ENCODE measurements at regions not wholly inside any gene's neighbourhood (a gene's known extent, or its start where the extent isn't known, plus 50 kb on each side); places are given as distances from the start of the nearest gene placed in this dataset.

GRCh38 chr1:66437136-66437401 lies 96.9 kb upstream of the SGIP1 start:
- no peak overlapping the region for H3K9ac ChIP-seq (ENCODE audit: low read length)
- no peak for DNase-seq
- H3K27ac ChIP-seq (ENCODE audit: low read length) = 0 out of 2 replicates have a peak overlapping the region, but pooled peaks have one; percentile 15
- H3K27me3 ChIP-seq (ENCODE audit: low read length) = no peaks in the 10 kb centered on the region
- H3K4me2 ChIP-seq (ENCODE audit: low read depth, low read length, poor library complexity, severe bottlenecking) = no peak overlapping the region
- H3K9me3 ChIP-seq (ENCODE audit: low read length) = no peaks in the 10 kb centered on the region; the same call in 1 of the 2 replicates
- H3K4me3 ChIP-seq (ENCODE audit: low read length) = no peak overlapping the region
- H3K79me2 ChIP-seq (ENCODE audit: low read length) = no peaks in the 10 kb centered on the region
- no peaks in the 10 kb centered on the region for H3K36me3 ChIP-seq (ENCODE audit: insufficient read depth, low read length)
- H3K4me1 ChIP-seq (ENCODE audit: low read length) = peaks cover 42% of the 10 kb centered on the region
- H3K9me2 ChIP-seq (replicated peaks; ENCODE audit: insufficient read depth, low read length) = no peaks in the 10 kb centered on the region
- no peaks in the 10 kb centered on the region for H4K20me1 ChIP-seq (ENCODE audit: insufficient read depth, low read depth, low read length)
- H2AFZ ChIP-seq (ENCODE audit: low read length) = peak overlapping the region; percentile 78; the same call in 1 of the 2 replicates

GRCh38 chr1:66438062-66438461 lies 95.9 kb upstream of the SGIP1 start:
- Histone ChIP-seq H3K79me2 (ENCODE audit: low read length) (no peaks in the 10 kb centered on the region), H4K20me1 (ENCODE audit: insufficient read depth, low read depth, low read length) (no peaks in the 10 kb centered on the region), H3K4me2 (ENCODE audit: low read depth, low read length, poor library complexity, severe bottlenecking) (no peak overlapping the region), H3K4me3 (ENCODE audit: low read length) (no peak overlapping the region), H3K27me3 (ENCODE audit: low read length) (no peaks in the 10 kb centered on the region), H2AFZ (ENCODE audit: low read length) (no peak overlapping the region), H3K9me2 (replicated peaks; ENCODE audit: insufficient read depth, low read length) (no peaks in the 10 kb centered on the region), H3K4me1 (ENCODE audit: low read length) (peaks cover 45% of the 10 kb centered on the region), H3K9ac (ENCODE audit: low read length) (no peak overlapping the region), H3K36me3 (ENCODE audit: insufficient read depth, low read length) (no peaks in the 10 kb centered on the region), H3K27ac (ENCODE audit: low read length) (no peak overlapping the region), H3K9me3 (ENCODE audit: low read length) (no peaks in the 10 kb centered on the region)
- no peak for DNase-seq

- H3K4me3 ChIP-seq (ENCODE audit: low read length) = no peak overlapping the region
- H3K4me2 ChIP-seq (ENCODE audit: low read depth, low read length, poor library complexity, severe bottlenecking) = peak overlapping the region; percentile 38
- H3K9ac ChIP-seq (ENCODE audit: low read length) = no peak overlapping the region
- no peaks in the 10 kb centered on the region for H3K36me3 ChIP-seq (ENCODE audit: insufficient read depth, low read length)
- peak overlapping the region; percentile 44 for H3K27ac ChIP-seq (ENCODE audit: low read length)
- no peak for DNase-seq
- no peaks in the 10 kb centered on the region for H4K20me1 ChIP-seq (ENCODE audit: insufficient read depth, low read depth, low read length)
- H3K27me3 ChIP-seq (ENCODE audit: low read length) = no peaks in the 10 kb centered on the region
- peaks cover 47% of the 10 kb centered on the region for H3K4me1 ChIP-seq (ENCODE audit: low read length)
- H3K9me3 ChIP-seq (ENCODE audit: low read length) = no peaks in the 10 kb centered on the region
- H2AFZ ChIP-seq (ENCODE audit: low read length) = peak overlapping the region; percentile 32; the same call in 1 of the 2 replicates
- H3K9me2 ChIP-seq (replicated peaks; ENCODE audit: insufficient read depth, low read length) = no peaks in the 10 kb centered on the region
- no peaks in the 10 kb centered on the region for H3K79me2 ChIP-seq (ENCODE audit: low read length)
These were observed 95.5 kb upstream of the SGIP1 start for GRCh38 chr1:66438501-66438900.

GRCh38 chr1:66439031-66439740 lies 94.8 kb upstream of the SGIP1 start:
- no peaks in the 10 kb centered on the region for H4K20me1 ChIP-seq (ENCODE audit: insufficient read depth, low read depth, low read length)
- peak overlapping the region; percentile 38 for H3K4me2 ChIP-seq (ENCODE audit: low read depth, low read length, poor library complexity, severe bottlenecking)
- H3K36me3 ChIP-seq (ENCODE audit: insufficient read depth, low read length) = no peaks in the 10 kb centered on the region
- no peaks in the 10 kb centered on the region for H3K79me2 ChIP-seq (ENCODE audit: low read length)
- no peak overlapping the region for H3K4me3 ChIP-seq (ENCODE audit: low read length)
- H2AFZ ChIP-seq (ENCODE audit: low read length) = peak overlapping the region; percentile 32
- H3K27me3 ChIP-seq (ENCODE audit: low read length) = no peaks in the 10 kb centered on the region
- H3K27ac ChIP-seq (ENCODE audit: low read length) = peak overlapping the region; percentile 44
- no peak overlapping the region for H3K9ac ChIP-seq (ENCODE audit: low read length)
- H3K9me2 ChIP-seq (replicated peaks; ENCODE audit: insufficient read depth, low read length) = no peaks in the 10 kb centered on the region
- DNase-seq = peak; percentile 69
- no peaks in the 10 kb centered on the region for H3K9me3 ChIP-seq (ENCODE audit: low read length)
- peaks cover 53% of the 10 kb centered on the region for H3K4me1 ChIP-seq (ENCODE audit: low read length)

GRCh38 chr1:66443793-66444192 lies 90.2 kb upstream of the SGIP1 start:
- peak overlapping the region; percentile 18; the same call in 1 of the 2 replicates for H3K27ac ChIP-seq (ENCODE audit: low read length)
- no peaks in the 10 kb centered on the region for H3K79me2 ChIP-seq (ENCODE audit: low read length)
- no peaks in the 10 kb centered on the region for H4K20me1 ChIP-seq (ENCODE audit: insufficient read depth, low read depth, low read length)
- H3K4me3 ChIP-seq (ENCODE audit: low read length) = no peak overlapping the region
- H3K9ac ChIP-seq (ENCODE audit: low read length) = no peak overlapping the region
- peaks cover 48% of the 10 kb centered on the region for H3K4me1 ChIP-seq (ENCODE audit: low read length)
- no peak for DNase-seq
- no peaks in the 10 kb centered on the region for H3K9me2 ChIP-seq (replicated peaks; ENCODE audit: insufficient read depth, low read length)
- no peaks in the 10 kb centered on the region for H3K27me3 ChIP-seq (ENCODE audit: low read length)
- no peak overlapping the region for H2AFZ ChIP-seq (ENCODE audit: low read length)
- no peaks in the 10 kb centered on the region for H3K9me3 ChIP-seq (ENCODE audit: low read length)
- H3K4me2 ChIP-seq (ENCODE audit: low read depth, low read length, poor library complexity, severe bottlenecking) = no peak overlapping the region
- H3K36me3 ChIP-seq (ENCODE audit: insufficient read depth, low read length) = no peaks in the 10 kb centered on the region

- Histone ChIP-seq H3K9me2 (replicated peaks; ENCODE audit: insufficient read depth, low read length) (no peaks in the 10 kb centered on the region), H3K36me3 (ENCODE audit: insufficient read depth, low read length) (no peaks in the 10 kb centered on the region), H3K27me3 (ENCODE audit: low read length) (no peaks in the 10 kb centered on the region), H3K9ac (ENCODE audit: low read length) (no peak overlapping the region), H2AFZ (ENCODE audit: low read length) (no peak overlapping the region), H4K20me1 (ENCODE audit: insufficient read depth, low read depth, low read length) (no peaks in the 10 kb centered on the region), H3K4me3 (ENCODE audit: low read length) (no peak overlapping the region), H3K27ac (ENCODE audit: low read length) (peak overlapping the region; percentile 18; the same call in 1 of the 2 replicates), H3K4me2 (ENCODE audit: low read depth, low read length, poor library complexity, severe bottlenecking) (no peak overlapping the region), H3K4me1 (ENCODE audit: low read length) (peaks cover 39% of the 10 kb centered on the region), H3K79me2 (ENCODE audit: low read length) (no peaks in the 10 kb centered on the region), H3K9me3 (ENCODE audit: low read length) (no peaks in the 10 kb centered on the region)
- no peak for DNase-seq
These were observed 89.3 kb upstream of the SGIP1 start for GRCh38 chr1:66444438-66445265.

- H3K4me2 ChIP-seq (ENCODE audit: low read depth, low read length, poor library complexity, severe bottlenecking) = peak overlapping the region; percentile 41
These were observed 88.3 kb upstream of the SGIP1 start for GRCh38 chr1:66445492-66446181.

More at GRCh38 chr1:66445492-66446181, 88.3 kb upstream of the SGIP1 start:
- Histone ChIP-seq H4K20me1 (ENCODE audit: insufficient read depth, low read depth, low read length) (no peaks in the 10 kb centered on the region), H3K4me1 (ENCODE audit: low read length) (peaks cover 33% of the 10 kb centered on the region), H3K27ac (ENCODE audit: low read length) (peak overlapping the region; percentile 56), H3K36me3 (ENCODE audit: insufficient read depth, low read length) (no peaks in the 10 kb centered on the region), H3K9ac (ENCODE audit: low read length) (peak overlapping the region; percentile 6), H2AFZ (ENCODE audit: low read length) (peak overlapping the region; percentile 86), H3K79me2 (ENCODE audit: low read length) (no peaks in the 10 kb centered on the region), H3K4me3 (ENCODE audit: low read length) (no peak overlapping the region), H3K9me3 (ENCODE audit: low read length) (no peaks in the 10 kb centered on the region), H3K27me3 (ENCODE audit: low read length) (no peaks in the 10 kb centered on the region), H3K9me2 (replicated peaks; ENCODE audit: insufficient read depth, low read length) (no peaks in the 10 kb centered on the region)
- peak; percentile 66 for DNase-seq

Measured in Karpas-422 (cell line).